KMS-11 (cell line): ENCODE measurements at regions not wholly inside any gene's neighbourhood (a gene's known extent, or its start where the extent isn't known, plus 50 kb on each side); places are given as distances from the start of the nearest gene placed in this dataset.

ENCODE experiments used
- H2AFZ ChIP-seq: fragments of 200-600 bp; sonication (generic); 2 replicates; pipeline ENCODE4 v1.6.1; 2016; ENCODE audit warnings: antibody characterized with exemption, mixed run types, low read depth
- H3K27ac ChIP-seq: fragments of 200-600 bp; sonication (generic); 2 replicates; pipeline ENCODE4 v1.6.1; 2016; ENCODE audit warnings: mild to moderate bottlenecking, mixed run types
- H3K27me3 ChIP-seq: fragments of 200-600 bp; sonication (generic); 2 replicates; pipeline ENCODE4 v1.6.1; 2017; ENCODE audit warnings: mild to moderate bottlenecking, low read depth, mixed run types, moderate library complexity; ENCODE audit not compliant: insufficient read depth
- H3K36me3 ChIP-seq: fragments of 200-600 bp; sonication (generic); 2 replicates; pipeline ENCODE4 v1.6.1; 2017; ENCODE audit warnings: mild to moderate bottlenecking, mixed run types; ENCODE audit not compliant: insufficient read depth
- H3K4me1 ChIP-seq: fragments of 200-600 bp; sonication (generic); 2 replicates; pipeline ENCODE4 v1.6.1; 2016; ENCODE audit warnings: mild to moderate bottlenecking, low read depth, mixed run types; ENCODE audit not compliant: poor library complexity, severe bottlenecking
- H3K4me2 ChIP-seq: fragments of 200-600 bp; sonication (generic); 2 replicates; pipeline ENCODE4 v1.7.0; 2016; ENCODE audit warnings: mild to moderate bottlenecking, mixed run types
- H3K4me3 ChIP-seq: fragments of 200-600 bp; sonication (generic); IDR thresholded peaks from 2 replicates; pipeline ENCODE4 v1.6.1; 2017; ENCODE audit warnings: low read depth, low read length, mixed read lengths; ENCODE audit not compliant: insufficient read depth
- H3K79me2 ChIP-seq: fragments of 200-600 bp; sonication (generic); 2 replicates; pipeline ENCODE4 v1.6.1; 2016; ENCODE audit warnings: low read depth, mixed run types; ENCODE audit not compliant: insufficient read depth
- H3K9ac ChIP-seq: fragments of 200-600 bp; sonication (generic); 2 replicates; pipeline ENCODE4 v1.6.1; 2016; ENCODE audit warnings: mild to moderate bottlenecking, mixed run types
- H4K20me1 ChIP-seq: fragments of 200-600 bp; sonication (generic); 2 replicates; pipeline ENCODE4 v1.6.1; 2016; ENCODE audit warnings: mild to moderate bottlenecking, mixed run types; ENCODE audit not compliant: insufficient read depth
- CTCF ChIP-seq: fragments of 200-600 bp; sonication (generic); conservative IDR thresholded peaks from 2 replicates; pipeline ENCODE4 v1.6.1; 2017; ENCODE audit warnings: low read depth, mild to moderate bottlenecking, antibody characterized with exemption, low read length, moderate library complexity, mixed read lengths

GRCh38 chr12:131521326-131521725 is 189.6 kb upstream of the SFSWAP start:
- no peaks in the 10 kb centered on the region for H4K20me1 ChIP-seq
- H3K4me3 ChIP-seq = no peak overlapping the region
- no peaks in the 10 kb centered on the region for H3K4me1 ChIP-seq
- no peak overlapping the region for H3K27ac ChIP-seq
- H3K9ac ChIP-seq = no peak overlapping the region
- no peak overlapping the region for H3K4me2 ChIP-seq
- TF ChIP-seq CTCF = no peak
- no peaks in the 10 kb centered on the region for H3K79me2 ChIP-seq
- H3K36me3 ChIP-seq = no peaks in the 10 kb centered on the region
- H2AFZ ChIP-seq = no peak overlapping the region
- H3K27me3 ChIP-seq = no peaks in the 10 kb centered on the region

GRCh38 chr12:131525795-131526508 is 184.9 kb upstream of the SFSWAP start:
- H3K79me2 ChIP-seq = no peaks in the 10 kb centered on the region
- H3K4me3 ChIP-seq = no peak overlapping the region
- TF ChIP-seq CTCF = no peak
- H3K36me3 ChIP-seq = no peaks in the 10 kb centered on the region
- H4K20me1 ChIP-seq = no peaks in the 10 kb centered on the region
- no peak overlapping the region for H3K9ac ChIP-seq
- H3K4me2 ChIP-seq = no peak overlapping the region
- H3K27me3 ChIP-seq = no peaks in the 10 kb centered on the region; the same call in 1 of the 2 replicates
- no peaks in the 10 kb centered on the region for H3K4me1 ChIP-seq
- no peak overlapping the region for H2AFZ ChIP-seq
- H3K27ac ChIP-seq = no peak overlapping the region

GRCh38 chr12:131527092-131527491 is 183.8 kb upstream of the SFSWAP start:
- Histone ChIP-seq H3K27me3 (no peaks in the 10 kb centered on the region; the same call in 1 of the 2 replicates), H2AFZ (no peak overlapping the region)

GRCh38 chr12:131527736-131528135 is 183.2 kb upstream of the SFSWAP start:
- no peak overlapping the region for H3K4me2 ChIP-seq
- H3K9ac ChIP-seq = no peak overlapping the region
- no peaks in the 10 kb centered on the region for H3K79me2 ChIP-seq
- no peaks in the 10 kb centered on the region for H4K20me1 ChIP-seq
- H3K36me3 ChIP-seq = no peaks in the 10 kb centered on the region
- H3K27me3 ChIP-seq = no peaks in the 10 kb centered on the region; the same call in 1 of the 2 replicates
- TF ChIP-seq CTCF = no peak
- H3K27ac ChIP-seq = no peak overlapping the region
- H3K4me3 ChIP-seq = no peak overlapping the region
- no peaks in the 10 kb centered on the region for H3K4me1 ChIP-seq
- H2AFZ ChIP-seq = no peak overlapping the region

More at GRCh38 chr12:131527092-131527491, 183.8 kb upstream of the SFSWAP start:
- no peaks in the 10 kb centered on the region for H4K20me1 ChIP-seq
- no peak overlapping the region for H3K4me3 ChIP-seq
- H3K4me1 ChIP-seq = no peaks in the 10 kb centered on the region
- no peak overlapping the region for H3K27ac ChIP-seq
- no peak for TF ChIP-seq CTCF
- no peak overlapping the region for H3K9ac ChIP-seq
- no peaks in the 10 kb centered on the region for H3K36me3 ChIP-seq
- H3K79me2 ChIP-seq = no peaks in the 10 kb centered on the region
- no peak overlapping the region for H3K4me2 ChIP-seq
